ENCODE measurements at regions not wholly inside any gene's neighbourhood (a gene's known extent, or its start where the extent isn't known, plus 50 kb on each side); places are given as distances from the start of the nearest gene placed in this dataset.
"Not testable (repeated sequence)": the region's sequence is repeated elsewhere in the genome, so short reads cannot be mapped to it uniquely, and the experiment has no call there.

GRCh38 chr10:28991333-28992270 is 297.3 kb upstream of the LYZL1 start:
- DNase-seq (ENCODE audit: low read depth), result peak; percentile 42

DNA sequence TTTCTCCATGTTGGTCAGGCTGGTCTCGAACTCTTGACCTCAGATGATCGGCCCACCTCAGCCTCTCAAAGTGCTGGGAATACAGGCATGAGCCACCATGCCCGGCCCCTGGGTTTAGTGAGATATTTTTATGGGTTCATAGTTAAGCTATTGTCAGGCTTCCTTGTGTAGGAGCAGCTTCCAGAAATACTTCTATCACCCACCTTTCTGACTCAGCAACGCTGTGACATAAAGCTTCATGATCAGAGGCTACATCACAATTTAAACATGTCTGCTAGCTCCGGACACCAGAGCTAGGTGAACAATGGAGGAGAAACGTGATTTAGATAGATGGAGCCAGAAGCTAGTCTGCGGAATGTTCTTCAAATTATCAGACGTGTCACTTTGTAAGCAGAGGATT is 295.8 kb upstream of the LYZL1 start:
- no peak for DNase-seq (ENCODE audit: low read depth)

DNA sequence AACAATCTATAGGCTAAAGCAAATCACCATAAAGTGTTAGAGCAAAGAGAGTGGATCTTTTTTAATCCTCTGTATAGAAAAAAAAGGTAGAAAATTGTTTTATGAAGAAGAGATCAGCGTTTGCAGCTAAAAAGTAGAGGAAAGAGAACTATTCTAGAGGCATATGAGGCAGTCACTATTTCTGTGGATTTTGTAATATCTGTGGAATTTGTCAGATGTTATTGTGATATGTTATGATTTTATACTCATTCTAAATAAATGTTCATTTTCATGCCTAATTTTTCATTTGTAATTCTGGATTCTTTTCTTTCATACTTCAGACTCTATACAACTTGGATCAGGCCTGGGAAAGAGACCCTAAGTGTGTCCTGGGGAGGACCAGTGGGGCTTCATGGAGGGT is 295.0 kb upstream of the LYZL1 start:
- no peak for DNase-seq (ENCODE audit: low read depth)

GRCh38 chr10:28994802-28995201 is 294.1 kb upstream of the LYZL1 start:
- not testable (repeated sequence) for DNase-seq (ENCODE audit: low read depth)

GRCh38 chr10:28995497-28995896 is 293.4 kb upstream of the LYZL1 start:
- no peak for DNase-seq (ENCODE audit: low read depth)

DNA sequence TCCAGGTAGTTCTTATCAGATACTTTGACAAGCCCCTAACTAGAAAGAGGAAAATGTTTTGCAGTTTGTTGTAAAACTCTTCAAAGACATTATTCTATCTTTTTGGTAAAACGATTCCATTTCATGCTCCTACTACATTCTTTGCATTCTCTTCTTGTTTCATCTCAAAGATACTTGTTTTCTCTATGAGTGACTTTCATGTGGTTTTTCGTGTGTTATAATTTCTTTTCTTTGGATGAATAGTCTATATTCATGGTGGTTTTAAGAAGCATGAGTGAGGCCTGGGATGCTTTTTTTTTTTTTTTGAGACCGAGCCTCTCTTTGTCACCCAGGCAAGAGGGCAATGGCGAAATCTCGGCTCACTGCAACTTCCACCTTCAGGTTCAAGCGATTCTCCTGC is 292.5 kb upstream of the LYZL1 start:
- no peak for DNase-seq (ENCODE audit: low read depth)

DNA sequence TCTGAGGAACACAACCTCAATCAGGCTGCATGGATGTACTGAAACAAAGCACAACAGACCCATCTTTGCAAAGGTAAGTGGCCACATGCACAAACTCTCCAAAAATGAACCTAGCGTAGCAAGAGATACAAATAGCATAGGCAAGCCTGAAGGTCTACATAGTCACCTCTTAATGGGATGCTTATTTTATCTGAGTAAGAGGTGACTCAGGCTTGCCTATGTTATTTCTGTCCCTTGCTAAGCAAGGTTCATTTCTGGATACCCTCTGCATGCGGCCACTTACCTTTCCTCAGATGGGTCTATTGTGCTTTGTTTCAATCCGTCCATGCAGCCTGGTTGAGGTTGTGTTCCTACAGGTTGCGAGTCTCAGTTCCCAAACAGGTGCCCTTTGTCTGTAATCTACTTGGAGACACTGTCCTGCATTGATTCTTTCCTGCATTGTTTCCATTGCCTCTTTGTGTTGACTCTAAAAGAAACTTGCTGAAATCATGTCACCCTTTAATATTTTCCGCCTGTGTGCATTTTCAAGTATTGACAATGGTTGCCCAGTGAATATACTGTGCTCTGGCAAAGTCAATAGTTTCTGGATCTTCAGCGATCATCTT is 291.8 kb upstream of the LYZL1 start:
- DNase-seq (ENCODE audit: low read depth), result no peak

- no peak for DNase-seq (ENCODE audit: low read depth)
Observed at GRCh38 chr10:28997734-28998133, 291.1 kb upstream of the LYZL1 start.

GRCh38 chr10:29001801-29002200 is 287.1 kb upstream of the LYZL1 start:
- no peak for DNase-seq (ENCODE audit: low read depth)

GRCh38 chr10:29003014-29003413 is 285.9 kb upstream of the LYZL1 start:
- DNase-seq (ENCODE audit: low read depth), result not testable (repeated sequence)

DNA sequence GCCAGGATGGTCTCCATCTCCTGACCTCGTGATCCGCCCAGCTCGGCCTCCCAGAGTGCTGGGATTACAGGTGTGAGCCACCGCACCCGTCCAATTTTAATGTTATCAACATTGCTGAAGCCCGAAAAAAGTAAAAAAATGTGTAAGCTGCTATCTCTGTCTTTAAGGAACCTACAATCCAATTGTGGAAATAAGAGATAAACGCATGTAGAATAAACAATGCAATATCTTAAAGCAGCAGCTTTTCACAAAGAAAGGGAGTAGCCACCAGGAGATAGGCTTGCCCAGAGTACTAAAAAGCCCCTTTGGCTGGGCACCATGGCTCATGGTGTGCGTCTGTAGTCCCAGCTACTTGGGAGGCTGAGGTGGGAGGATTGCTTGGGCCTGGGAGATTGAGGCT is 282.9 kb upstream of the LYZL1 start:
- DNase-seq (ENCODE audit: low read depth), result no peak

- DNase-seq (ENCODE audit: low read depth), result no peak
Observed at GRCh38 chr10:29007370-29007747, 281.5 kb upstream of the LYZL1 start.

GRCh38 chr10:29007748-29008610 is 280.9 kb upstream of the LYZL1 start:
- no peak for DNase-seq (ENCODE audit: low read depth)

DNA sequence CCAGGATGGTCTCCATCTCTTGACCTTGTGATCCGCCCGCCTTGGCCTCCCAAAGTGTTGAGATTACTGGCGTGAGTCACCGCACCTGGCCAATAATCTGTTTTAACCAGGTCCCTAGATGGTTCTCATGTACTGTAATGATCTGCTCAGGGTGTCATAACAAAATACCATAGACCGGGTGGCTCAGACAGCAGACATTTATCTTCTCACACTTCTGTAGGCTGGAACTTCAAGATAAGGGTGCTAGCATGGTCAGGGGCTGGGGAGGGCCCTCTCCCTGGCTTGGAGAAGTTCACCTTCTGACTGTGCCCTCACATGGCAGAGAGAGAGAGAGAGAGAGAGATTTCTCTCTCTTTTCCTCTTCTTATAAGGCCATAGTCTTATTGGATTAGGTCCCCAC is 279.4 kb upstream of the LYZL1 start:
- DNase-seq (ENCODE audit: low read depth), result no peak

DNA sequence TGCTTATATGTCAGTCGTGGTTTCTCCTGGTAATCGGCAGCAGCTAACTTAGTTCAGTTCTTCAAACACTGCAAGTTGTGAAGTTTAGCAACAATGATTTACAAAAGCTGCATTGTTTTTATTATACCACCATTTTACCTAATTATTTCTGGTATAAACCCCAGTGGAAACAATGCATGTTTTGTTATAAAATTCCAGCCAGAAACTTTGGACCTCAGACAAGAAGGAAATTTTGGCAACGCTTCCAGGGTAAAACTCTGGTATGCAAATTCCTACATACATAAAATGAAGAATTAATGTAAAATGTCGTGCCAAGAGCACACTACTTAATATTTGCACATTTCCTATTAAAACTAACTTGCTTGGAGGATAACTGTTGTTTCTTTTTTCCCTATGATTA is 277.4 kb upstream of the LYZL1 start:
- no peak for DNase-seq (ENCODE audit: low read depth)

DNA sequence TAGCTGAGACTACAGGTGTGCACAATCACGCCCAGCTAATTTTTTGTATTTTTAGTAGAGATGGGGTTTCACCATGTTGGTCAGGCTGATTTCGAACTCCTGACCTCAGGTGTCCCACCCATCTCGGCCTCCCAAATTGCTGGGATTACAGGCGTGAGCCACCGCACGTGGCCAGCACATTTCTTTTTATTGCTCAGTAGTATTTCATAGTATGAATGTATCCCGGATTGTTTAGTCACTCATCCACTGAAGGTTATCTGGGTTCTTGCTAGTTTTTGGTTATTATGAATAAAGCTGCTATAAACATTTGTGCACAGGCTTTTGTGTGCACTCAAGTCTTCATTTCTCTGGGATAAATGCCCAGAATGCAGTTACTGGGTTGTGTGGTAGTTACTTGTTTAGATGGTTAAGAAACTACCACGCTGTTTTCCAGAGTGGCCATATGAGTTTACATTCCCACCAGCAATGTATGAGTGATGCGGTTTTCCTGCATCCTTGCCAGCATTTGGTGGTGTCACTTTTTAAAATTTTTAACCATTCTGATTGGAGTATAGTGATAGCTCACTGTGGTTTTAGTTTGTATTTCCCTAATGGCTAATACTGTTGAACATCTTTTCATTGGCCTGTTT is 275.8 kb upstream of the LYZL1 start:
- no peak for DNase-seq (ENCODE audit: low read depth)

GRCh38 chr10:29021591-29021990 is 267.3 kb upstream of the LYZL1 start:
- DNase-seq (ENCODE audit: low read depth), result no peak

GRCh38 chr10:29022513-29022912 is 266.4 kb upstream of the LYZL1 start:
- no peak for DNase-seq (ENCODE audit: low read depth)

- DNase-seq (ENCODE audit: low read depth), result no peak
Observed at GRCh38 chr10:29023678-29024077, 265.2 kb upstream of the LYZL1 start.

GRCh38 chr10:29026065-29026797 is 262.6 kb upstream of the LYZL1 start:
- DNase-seq (ENCODE audit: low read depth), result no peak

DNA sequence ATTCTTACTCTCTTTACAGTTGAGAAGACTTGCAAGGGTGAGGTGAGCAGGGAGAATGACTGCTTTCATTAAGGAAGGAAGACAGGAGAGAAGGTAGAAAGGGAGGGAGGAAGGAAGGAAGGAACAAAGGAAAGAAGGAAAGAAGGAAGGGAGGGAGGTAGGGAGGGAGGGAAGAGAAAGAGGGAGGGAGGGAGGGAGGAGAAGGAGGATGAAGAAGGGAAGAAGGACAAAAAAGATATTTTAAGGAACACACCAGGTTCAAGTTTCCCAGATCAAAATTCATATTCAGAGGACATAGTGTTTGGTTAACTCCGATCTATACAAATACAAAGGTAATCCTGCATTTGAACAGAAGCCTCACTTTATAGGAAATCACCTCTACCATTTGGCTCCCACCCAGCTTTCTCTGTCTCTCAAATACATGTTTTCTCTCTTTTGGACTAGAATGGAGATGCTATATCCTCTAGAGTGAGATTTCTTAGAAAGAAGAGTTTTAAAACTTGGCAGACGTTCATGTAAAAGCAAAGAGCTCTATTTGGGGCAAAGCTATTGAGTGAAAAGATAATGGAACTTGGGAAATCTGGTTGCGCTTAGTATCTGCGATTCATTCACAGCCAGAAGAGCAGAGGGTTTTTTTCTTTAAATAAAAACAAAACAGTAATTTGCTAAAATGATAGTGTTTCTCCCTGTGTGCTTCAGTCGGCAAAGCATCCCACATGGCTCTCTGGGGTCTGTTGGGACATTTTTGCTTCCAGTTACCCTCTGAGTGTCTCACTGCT is 261.9 kb upstream of the LYZL1 start:
- no peak for DNase-seq (ENCODE audit: low read depth)

Data from GM04503 (cell line).